ENCODE measurements at regions not wholly inside any gene's neighbourhood (a gene's known extent, or its start where the extent isn't known, plus 50 kb on each side); places are given as distances from the start of the nearest gene placed in this dataset.

- TF ChIP-seq CTCF (IDR thresholded peaks at IDR 0.05; ENCODE audit: low read depth, low read length): no peak
- no peak for TF ChIP-seq MAX (IDR thresholded peaks at IDR 0.05; ENCODE audit: low read depth, low read length)
- TF ChIP-seq POLR2A (IDR thresholded peaks at IDR 0.05; ENCODE audit: extremely low read depth, insufficient read length): no peak
Measured at GRCh38 chr5:93209476-93209875, 371.5 kb downstream of the NR2F1-AS1 start.

Data from NB4 (cell line).